ENCODE measurements at regions not wholly inside any gene's neighbourhood (a gene's known extent, or its start where the extent isn't known, plus 50 kb on each side); places are given as distances from the start of the nearest gene placed in this dataset.

GRCh38 chr15:98581715-98582114, 66.6 kb upstream of the IGF1R start:
- no peaks in the 10 kb centered on the region for H3K36me3 Mint-ChIP-seq (ENCODE audit: low read depth, unreplicated experiment)
- H3K9me3 ChIP-seq (ENCODE audit: insufficient read depth, low read depth, low read length) = no peaks in the 10 kb centered on the region
- H2AFZ ChIP-seq (ENCODE audit: low read depth, low read length) = no peak overlapping the region
- H3K4me2 ChIP-seq (ENCODE audit: low read length) = no peak overlapping the region
- FAIRE-seq (no peak), DNase-seq (ENCODE audit: low read depth) (no peak)
- H3K4me3 ChIP-seq (ENCODE audit: insufficient read depth, low read depth, low read length) = no peak overlapping the region
- peaks cover 14% of the 10 kb centered on the region for H3K4me1 Mint-ChIP-seq (ENCODE audit: low read depth, unreplicated experiment)
- H3K36me3 ChIP-seq (ENCODE audit: insufficient read depth, low read length) = no peaks in the 10 kb centered on the region
- no peaks in the 10 kb centered on the region for H4K20me1 ChIP-seq (ENCODE audit: insufficient read depth, low read length)
- TF ChIP-seq CTCF (IDR thresholded peaks at IDR 0.05; ENCODE audit: insufficient read depth, low read depth, low read length) (no peak), EZH2 (IDR thresholded peaks at IDR 0.05; ENCODE audit: insufficient read depth, low read length) (no peak)
- no peak overlapping the region for H3K4me3 Mint-ChIP-seq (ENCODE audit: unreplicated experiment)
- peaks cover 2% of the 10 kb centered on the region for H3K9me3 Mint-ChIP-seq (ENCODE audit: unreplicated experiment)
- peaks cover 31% of the 10 kb centered on the region for H3K27me3 ChIP-seq (ENCODE audit: insufficient read depth, low read length)
- no peak overlapping the region for H3K9ac ChIP-seq (ENCODE audit: low read length)
- H3K27ac Mint-ChIP-seq (ENCODE audit: unreplicated experiment) = no peak overlapping the region
- no peak overlapping the region for H3K27ac ChIP-seq (ENCODE audit: low read depth, low read length)
- H3K27me3 Mint-ChIP-seq (ENCODE audit: low read depth, unreplicated experiment) = no peaks in the 10 kb centered on the region
- H3K79me2 ChIP-seq (ENCODE audit: insufficient read depth, low read length) = no peaks in the 10 kb centered on the region
- H3K4me1 ChIP-seq (ENCODE audit: insufficient read depth, low read length) = no peaks in the 10 kb centered on the region

DNA sequence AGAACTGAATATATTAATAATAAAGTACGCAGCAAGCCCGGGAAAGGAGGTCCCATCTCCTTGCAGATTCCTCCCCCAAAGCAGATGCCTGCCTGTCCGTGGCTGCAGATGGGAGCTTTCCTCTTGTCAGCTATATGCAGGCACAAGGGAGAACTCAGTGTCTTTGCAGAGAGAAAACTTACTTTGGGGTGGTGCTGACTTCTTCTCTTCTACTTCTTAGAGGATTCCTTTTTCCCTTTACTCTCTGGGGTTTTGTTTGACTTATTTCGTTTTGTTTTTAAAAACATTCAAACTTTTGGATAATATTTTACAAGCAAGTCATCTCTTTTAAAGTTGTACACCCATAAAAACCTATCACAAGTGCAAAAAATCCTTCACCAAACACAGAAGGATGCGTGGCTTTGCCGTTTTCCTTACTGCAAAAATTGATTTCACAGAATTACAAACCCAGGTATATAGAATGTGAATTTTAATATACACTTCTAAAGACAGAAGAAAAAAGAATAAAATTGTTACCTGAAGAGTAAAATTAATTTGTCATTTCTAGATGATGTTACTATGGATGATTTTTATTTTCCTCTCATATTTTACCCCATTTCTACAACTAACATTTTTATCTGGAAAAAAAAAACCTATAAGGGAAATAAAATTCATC, 65.3 kb upstream of the IGF1R start:
- Histone ChIP-seq H3K79me2 (ENCODE audit: insufficient read depth, low read length) (no peaks in the 10 kb centered on the region), H4K20me1 (ENCODE audit: insufficient read depth, low read length) (no peaks in the 10 kb centered on the region), H3K27ac (ENCODE audit: low read depth, low read length) (no peak overlapping the region), H3K4me3 (ENCODE audit: insufficient read depth, low read depth, low read length) (no peak overlapping the region), H2AFZ (ENCODE audit: low read depth, low read length) (no peak overlapping the region), H3K4me2 (ENCODE audit: low read length) (no peak overlapping the region), H3K27me3 (ENCODE audit: insufficient read depth, low read length) (peaks cover 32% of the 10 kb centered on the region), H3K4me1 (ENCODE audit: insufficient read depth, low read length) (no peaks in the 10 kb centered on the region), H3K36me3 (ENCODE audit: insufficient read depth, low read length) (no peaks in the 10 kb centered on the region), H3K9ac (ENCODE audit: low read length) (no peak overlapping the region), H3K9me3 (ENCODE audit: insufficient read depth, low read depth, low read length) (no peaks in the 10 kb centered on the region)
- peaks cover 13% of the 10 kb centered on the region for H3K4me1 Mint-ChIP-seq (ENCODE audit: low read depth, unreplicated experiment)
- H3K27ac Mint-ChIP-seq (ENCODE audit: unreplicated experiment) = no peak overlapping the region
- FAIRE-seq (no peak), DNase-seq (ENCODE audit: low read depth) (no peak)
- no peaks in the 10 kb centered on the region for H3K9me3 Mint-ChIP-seq (ENCODE audit: unreplicated experiment)
- H3K27me3 Mint-ChIP-seq (ENCODE audit: low read depth, unreplicated experiment) = no peaks in the 10 kb centered on the region
- no peaks in the 10 kb centered on the region for H3K36me3 Mint-ChIP-seq (ENCODE audit: low read depth, unreplicated experiment)
- H3K4me3 Mint-ChIP-seq (ENCODE audit: unreplicated experiment) = no peak overlapping the region
- TF ChIP-seq EZH2 (IDR thresholded peaks at IDR 0.05; ENCODE audit: insufficient read depth, low read length) (no peak), CTCF (IDR thresholded peaks at IDR 0.05; ENCODE audit: insufficient read depth, low read depth, low read length) (no peak)

GRCh38 chr15:98583771-98584430, 64.4 kb upstream of the IGF1R start:
- Histone ChIP-seq H3K36me3 (ENCODE audit: insufficient read depth, low read length) (no peaks in the 10 kb centered on the region), H2AFZ (ENCODE audit: low read depth, low read length) (no peak overlapping the region), H3K27ac (ENCODE audit: low read depth, low read length) (no peak overlapping the region), H3K4me2 (ENCODE audit: low read length) (no peak overlapping the region), H3K4me3 (ENCODE audit: insufficient read depth, low read depth, low read length) (no peak overlapping the region), H3K9ac (ENCODE audit: low read length) (no peak overlapping the region), H3K79me2 (ENCODE audit: insufficient read depth, low read length) (no peaks in the 10 kb centered on the region), H4K20me1 (ENCODE audit: insufficient read depth, low read length) (no peaks in the 10 kb centered on the region), H3K27me3 (ENCODE audit: insufficient read depth, low read length) (peaks cover 32% of the 10 kb centered on the region), H3K9me3 (ENCODE audit: insufficient read depth, low read depth, low read length) (no peaks in the 10 kb centered on the region), H3K4me1 (ENCODE audit: insufficient read depth, low read length) (no peaks in the 10 kb centered on the region)
- Mint-ChIP-seq H3K27ac (ENCODE audit: unreplicated experiment) (no peak overlapping the region), H3K27me3 (ENCODE audit: low read depth, unreplicated experiment) (no peaks in the 10 kb centered on the region), H3K9me3 (ENCODE audit: unreplicated experiment) (no peaks in the 10 kb centered on the region), H3K4me3 (ENCODE audit: unreplicated experiment) (no peak overlapping the region), H3K36me3 (ENCODE audit: low read depth, unreplicated experiment) (no peaks in the 10 kb centered on the region), H3K4me1 (ENCODE audit: low read depth, unreplicated experiment) (peaks cover 10% of the 10 kb centered on the region)
- DNase-seq (ENCODE audit: low read depth) (no peak), FAIRE-seq (no peak)
- TF ChIP-seq CTCF (IDR thresholded peaks at IDR 0.05; ENCODE audit: insufficient read depth, low read depth, low read length) (no peak), EZH2 (IDR thresholded peaks at IDR 0.05; ENCODE audit: insufficient read depth, low read length) (no peak)
